Mesenteric fat pad (tissue), 1 donor: ENCODE measurements at regions not wholly inside any gene's neighbourhood (a gene's known extent, or its start where the extent isn't known, plus 50 kb on each side); places are given as distances from the start of the nearest gene placed in this dataset.

Experiments used
- DNase-seq: peaks from one replicate; pipeline ENCODE4 v3.0.0-alpha.2; 2020; ENCODE audit warnings: low spot score
- donor health status: DM: yes; HTN: yes; CAD: no.

DNA sequence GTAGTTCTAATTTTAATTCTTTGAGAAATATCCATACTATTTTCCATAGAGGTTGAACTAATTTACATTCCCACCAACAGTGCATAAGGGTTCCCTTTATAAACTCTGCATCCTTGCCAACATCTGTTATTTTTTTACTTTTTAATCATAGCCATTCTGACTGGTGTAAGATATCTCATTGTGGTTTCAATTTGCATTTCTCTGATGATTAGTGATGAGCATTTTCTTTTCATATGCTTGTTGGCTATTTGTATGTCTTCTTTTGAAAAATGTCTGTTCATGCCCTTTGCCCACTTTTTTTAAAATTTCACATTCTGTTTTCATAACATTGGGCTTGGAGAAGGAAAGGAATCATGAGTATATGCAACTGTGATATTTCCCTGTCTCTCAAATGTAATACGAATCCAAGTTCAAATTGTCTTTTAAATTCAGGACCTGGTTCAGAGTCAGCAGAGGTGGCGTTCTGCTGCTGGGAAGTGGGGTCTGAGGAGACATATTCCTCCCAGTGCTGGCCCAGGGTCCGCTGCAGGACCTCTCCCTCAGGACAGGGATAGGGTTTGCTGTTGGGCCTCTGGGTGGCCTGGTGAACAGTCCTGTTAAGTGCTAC lies 81.2 kb upstream of the ETV6 start:
- no peak for DNase-seq

DNA sequence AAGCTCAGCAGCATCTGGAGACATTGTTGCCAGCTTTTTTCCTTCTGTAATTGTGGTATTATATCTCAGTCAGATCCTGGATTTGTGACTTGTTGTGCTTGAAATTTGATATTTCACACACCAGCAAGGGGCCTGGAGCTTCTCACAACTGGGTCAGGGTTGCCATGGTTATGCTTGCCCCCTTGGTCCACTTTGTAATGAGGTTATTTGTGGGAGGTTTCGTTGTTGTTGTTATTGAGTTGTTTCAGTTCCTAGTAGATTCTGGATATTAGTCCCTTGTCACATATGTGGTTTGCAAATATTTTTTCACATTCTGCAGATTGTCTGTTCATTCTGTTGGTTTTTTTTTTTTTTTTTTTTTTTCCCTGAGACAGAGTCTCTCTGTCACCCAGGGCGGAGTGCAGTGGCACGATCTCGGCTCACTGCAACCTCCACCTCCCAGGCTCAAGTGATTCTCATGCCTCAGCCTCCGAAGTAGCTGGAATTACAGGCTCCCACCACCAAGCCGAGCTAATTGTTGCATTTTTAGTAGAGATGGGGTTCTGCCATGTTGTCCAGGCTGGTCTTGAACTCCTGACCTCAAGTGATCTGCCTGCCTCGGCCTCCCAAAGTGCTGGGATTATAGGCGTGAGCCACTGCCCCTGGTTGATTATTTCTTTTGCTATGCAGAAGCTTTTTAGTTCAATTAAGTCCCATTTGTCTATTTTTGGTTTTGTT lies 80.6 kb upstream of the ETV6 start:
- no peak for DNase-seq

DNA sequence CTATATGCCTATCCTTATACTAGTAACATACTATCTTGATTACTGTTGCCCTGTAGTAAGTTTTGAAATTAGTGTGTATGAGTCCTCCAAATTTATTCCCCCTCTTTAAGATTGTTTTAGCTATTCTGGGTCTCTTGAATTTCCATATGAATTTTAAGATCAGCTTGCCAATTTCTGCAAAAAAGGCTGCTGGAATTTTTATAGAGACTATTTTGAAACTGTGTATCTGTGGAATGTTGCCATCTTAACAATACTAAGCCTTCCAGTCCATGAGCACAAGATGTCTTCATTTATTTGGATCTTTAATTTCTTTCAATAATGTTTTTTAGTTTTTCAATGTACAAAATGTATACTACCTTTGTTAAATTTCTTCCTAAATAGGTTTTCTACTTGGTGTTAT lies 79.8 kb upstream of the ETV6 start:
- no peak for DNase-seq

DNA sequence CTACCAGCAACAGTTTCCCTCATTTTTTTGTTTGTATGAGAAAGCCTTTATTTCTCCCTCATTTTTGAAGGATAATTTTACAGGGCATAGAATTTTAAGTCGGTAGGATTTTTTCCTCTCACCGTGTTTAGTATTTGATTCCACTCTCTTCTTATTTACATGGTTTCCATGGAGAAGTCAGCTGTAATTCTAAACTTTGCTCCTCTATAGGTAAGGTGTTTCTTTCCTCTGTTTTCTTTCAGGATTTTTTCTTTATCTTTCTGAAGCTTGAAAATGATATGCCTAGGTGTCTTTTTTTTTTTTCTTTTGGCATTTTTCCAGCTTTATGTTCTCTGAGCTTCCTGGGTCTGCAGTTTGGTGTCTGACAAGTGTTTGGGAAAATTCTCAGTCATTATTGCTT lies 75.6 kb upstream of the ETV6 start:
- no peak for DNase-seq

DNA sequence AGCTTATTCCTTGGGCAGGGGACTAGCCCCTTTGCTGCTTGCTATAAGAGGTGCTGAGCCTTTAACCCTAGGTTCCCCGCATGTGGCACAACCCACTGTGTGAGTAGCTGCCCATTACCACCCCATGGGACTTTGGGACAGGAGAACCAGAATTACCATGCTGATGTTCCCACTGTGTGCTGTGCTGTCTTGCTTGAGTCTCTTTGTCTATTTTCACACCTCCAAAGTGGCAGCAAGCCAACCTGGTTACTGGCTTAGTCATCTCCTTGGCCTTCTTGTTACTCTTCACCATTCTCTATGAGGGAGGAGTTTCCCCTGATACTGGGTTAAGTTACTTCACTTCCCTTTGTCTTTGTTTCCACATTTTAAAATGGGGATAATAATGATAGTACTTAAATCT lies 73.4 kb upstream of the ETV6 start:
- DNase-seq: no peak

DNA sequence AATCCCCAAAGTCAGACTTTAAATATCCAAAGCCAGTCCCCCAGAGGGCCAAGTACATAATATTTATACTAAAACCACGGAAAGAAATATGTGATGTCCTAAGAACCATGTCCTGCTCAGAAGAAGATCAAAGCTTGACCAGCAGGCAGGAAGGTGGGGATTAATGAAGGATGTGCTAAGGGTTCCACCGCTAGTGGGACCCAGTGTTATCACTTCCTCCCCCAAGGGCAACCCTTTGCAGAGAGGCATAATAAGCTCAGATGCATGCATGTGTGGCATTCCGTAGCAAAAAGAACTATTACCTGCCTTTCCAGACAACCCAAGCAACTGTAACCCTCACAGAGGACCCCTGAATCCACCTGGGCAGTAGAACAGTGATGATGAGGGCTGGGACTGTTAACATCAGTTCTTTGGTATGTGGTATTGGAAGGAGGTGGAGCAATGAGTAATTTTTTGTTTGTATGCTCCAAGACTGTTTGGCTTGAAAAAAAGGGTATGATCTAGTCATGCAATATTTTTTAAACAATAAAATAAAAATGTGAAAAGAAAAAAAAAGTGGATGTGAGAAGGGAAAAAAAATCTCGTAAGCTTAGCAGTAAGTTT lies 71.7 kb upstream of the ETV6 start:
- no peak for DNase-seq

DNA sequence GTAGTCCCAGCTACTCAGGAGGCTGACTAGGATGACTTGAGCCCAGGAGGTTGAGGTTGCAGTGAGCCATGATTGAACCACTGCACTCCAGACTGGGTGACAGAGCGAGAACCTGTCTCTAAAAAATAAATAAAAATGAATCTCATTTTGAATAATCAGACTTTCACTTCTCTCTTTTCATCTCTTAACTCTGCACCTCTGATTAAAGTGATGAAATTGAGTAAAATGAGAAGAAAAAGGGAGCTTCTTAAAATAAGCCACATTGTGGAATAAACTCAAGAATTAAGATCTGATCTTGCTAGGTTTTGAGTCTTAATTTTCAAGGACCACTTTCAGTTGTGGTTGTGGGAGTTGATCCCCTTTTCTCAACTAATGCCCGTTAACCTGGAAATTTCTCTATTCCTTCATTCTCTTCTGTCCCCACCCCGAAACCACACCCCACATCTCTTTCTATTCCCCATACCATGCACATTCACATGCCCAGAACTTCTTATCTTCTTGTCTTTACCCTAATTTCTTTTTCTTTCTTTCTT lies 70.9 kb upstream of the ETV6 start:
- DNase-seq: no peak

DNA sequence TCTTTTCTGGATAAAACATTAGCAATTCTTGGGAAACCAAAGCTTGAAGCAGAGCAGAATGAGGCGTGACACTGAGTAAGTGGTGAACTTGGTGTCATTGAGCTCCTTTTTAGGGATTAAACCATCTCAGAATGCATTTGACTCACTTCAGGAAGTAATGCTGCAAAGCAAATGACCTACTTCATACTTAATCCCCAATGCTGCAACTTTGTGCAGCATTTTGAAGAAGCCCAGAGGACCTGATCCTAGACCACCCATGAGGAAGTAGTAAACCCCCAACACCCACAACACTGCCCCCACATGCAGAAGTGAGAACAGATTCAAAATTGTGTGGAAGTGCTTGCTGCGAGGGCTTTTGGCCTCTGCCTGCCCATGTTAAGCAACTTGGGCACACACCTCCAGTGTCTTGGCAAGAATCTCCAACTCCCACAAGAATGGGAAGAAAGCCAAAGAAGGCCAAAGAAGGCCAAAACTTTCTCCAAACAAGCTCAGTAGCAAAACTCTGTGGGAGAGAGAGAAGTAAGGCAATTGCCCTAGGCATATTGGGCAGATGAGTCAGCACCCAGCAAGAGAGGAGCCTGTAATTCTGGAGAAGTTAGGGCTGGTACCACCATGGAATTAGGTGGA lies 69.2 kb upstream of the ETV6 start:
- no peak for DNase-seq

DNA sequence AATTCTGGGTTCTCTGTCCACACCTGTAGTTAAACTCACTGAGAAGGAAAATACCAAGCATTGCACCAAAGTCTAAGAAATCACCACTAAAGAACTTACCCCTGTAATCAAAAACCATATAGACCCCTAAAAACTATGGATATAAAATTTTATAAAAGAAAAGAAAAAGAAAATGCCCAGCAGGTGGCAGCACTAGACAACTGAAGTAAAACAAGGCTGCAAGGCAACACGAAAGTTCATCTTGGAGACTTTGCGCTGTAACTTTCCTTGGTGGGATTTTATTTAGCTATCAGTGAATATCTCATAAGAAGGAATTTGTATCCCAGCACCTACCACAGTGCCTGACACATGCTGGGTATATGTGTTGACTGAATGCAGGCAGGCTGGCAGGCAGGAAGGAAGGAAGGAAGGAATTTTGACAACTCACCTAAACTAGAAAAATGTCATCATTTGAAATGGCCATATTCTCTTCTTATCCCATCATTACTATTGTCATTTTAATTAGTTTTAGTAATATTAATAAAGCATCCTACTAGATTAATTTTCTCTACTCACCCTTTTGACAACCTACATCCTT lies 68.2 kb upstream of the ETV6 start:
- DNase-seq: no peak

DNA sequence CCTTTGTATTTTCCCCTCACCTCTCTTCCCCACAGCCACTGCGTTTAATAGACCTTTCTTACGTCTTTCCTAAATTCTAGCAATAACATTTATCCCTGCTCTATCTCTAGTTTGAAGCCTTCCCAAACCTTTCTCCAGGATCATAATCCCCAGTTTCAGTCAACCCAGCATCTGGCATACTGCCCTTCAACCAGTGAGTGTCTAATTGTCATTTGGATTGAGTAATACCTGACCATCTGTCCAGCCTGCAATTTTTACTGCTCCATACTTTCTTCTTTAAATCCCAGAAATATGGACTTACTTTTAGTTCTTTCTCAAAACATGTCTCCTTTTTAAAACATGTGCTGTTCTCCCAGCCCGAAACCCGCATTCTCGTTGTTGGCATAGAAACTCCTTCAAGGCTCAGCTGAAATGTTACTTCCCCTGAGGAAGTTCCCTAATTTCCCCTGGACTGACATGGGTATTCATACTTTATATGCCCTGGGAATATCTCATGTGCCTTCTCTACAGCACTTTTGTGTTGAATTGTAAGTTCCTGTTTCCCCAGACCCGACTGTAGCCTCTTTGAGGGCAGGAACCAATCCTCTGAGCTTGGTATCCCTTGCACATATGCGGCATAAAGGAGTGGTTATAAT lies 65.1 kb upstream of the ETV6 start:
- DNase-seq: no peak

DNA sequence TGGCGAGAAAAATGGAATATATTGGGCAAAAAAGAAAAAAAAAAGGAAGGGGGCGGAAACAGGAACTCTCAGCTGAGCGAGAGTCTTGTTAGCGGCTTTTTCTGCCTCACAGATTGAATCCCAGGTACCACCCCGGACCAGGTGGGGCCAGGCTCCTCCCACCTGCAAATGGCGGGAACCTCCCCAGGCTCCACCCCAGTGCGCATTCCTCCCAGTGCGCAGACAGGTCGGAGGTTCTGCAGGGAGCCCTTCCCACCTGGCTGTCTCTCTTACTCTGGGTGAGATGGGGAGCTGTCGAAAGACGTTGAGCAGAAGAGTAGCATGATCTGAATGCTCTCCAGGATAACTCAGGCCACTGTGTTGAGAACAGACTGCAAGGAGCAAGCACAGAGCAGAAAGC lies 57.0 kb upstream of the ETV6 start:
- DNase-seq: no peak

DNA sequence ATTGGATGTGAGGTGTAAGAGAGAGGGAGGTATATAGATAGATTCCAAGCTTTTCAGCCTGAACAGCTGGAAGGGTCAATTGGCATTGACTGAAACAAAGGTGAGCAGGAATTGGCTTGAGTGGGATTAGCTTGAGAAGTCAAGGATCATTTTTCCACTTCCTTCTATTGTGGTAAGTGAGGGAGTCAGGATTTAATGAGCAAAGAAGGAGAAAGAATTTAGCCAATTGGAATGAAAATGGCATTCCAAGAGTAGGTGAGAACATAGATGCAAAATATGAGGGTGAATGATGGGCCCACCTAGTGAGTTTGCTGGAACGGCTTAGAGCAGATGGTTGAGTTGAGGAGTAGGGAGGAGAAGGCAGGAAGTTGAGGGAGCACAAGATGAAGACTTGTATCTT lies 56.5 kb upstream of the ETV6 start:
- DNase-seq: no peak

DNA sequence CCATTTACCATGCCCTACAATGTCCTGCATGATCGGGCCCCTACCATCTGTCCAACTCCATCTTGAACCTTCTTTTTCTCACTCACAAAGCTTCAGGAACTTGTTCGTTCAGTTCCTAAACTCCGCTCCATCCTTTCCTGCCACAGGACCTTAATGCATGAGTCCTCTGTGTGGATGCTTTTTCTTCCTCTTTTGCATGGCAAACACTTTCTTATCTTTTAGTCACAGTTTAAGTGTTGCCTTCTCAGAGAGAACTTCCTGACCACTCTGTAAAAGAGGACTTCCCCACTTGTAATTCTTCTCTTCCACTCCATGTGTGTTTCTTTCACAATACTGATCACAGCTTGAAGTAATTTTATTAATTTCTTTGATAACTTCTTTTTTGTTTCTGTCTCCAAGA lies 54.4 kb upstream of the ETV6 start:
- DNase-seq: no peak

DNA sequence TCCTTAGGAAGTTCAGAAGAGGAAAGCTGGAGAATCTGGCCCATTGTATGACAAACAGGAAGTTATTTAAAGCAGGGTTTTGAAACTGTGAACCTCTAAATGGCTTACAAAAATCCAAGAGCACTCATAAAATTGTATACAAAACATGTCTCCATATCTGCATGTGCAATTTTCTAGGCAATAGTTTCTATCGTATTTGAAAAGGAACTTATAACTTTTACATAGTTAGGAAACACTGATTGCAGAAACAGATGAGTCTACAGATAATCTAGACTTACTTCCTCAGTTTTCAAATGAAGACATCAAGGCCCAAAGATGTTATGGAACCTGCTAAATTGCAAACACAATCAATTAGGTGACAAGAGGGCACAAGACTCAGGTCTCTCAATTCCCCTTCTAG lies 53.3 kb upstream of the ETV6 start:
- DNase-seq: no peak

DNA sequence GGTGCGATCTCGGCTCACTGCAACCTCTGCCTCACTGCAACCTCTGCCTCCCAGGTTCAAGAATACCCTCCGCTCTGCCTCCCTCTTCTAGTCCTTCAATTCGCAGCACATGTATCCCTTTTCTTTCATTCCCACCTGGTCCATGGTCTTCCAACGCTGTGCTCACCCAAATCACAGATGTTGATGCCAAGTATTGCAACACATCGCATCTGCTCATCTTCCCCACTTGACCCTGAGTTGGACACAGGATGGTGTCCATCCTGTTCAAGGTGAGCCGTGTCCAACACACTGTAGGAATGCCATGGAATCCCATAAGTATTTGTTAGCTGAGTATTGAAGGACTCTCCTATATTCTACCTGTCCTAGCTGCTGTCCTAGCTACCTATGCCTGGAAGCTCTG lies 50.6 kb upstream of the ETV6 start:
- DNase-seq: no peak
